Chondrocyte (in vitro differentiated cells): ENCODE measurements at regions not wholly inside any gene's neighbourhood (a gene's known extent, or its start where the extent isn't known, plus 50 kb on each side); places are given as distances from the start of the nearest gene placed in this dataset.

Experiments used
- DNase-seq: peaks from one replicate; pipeline ENCODE4 v3.0.0; 2021; ENCODE audit warnings: mixed read lengths, low spot score
- H3K27ac Mint-ChIP-seq: one replicate; pipeline ENCODE4 v1.8.0; 2021; ENCODE audit warnings: mild to moderate bottlenecking, moderate library complexity, mixed read lengths; ENCODE audit not compliant: unreplicated experiment
- H3K27me3 Mint-ChIP-seq: 2 replicates; pipeline ENCODE4 v1.8.0; 2021; ENCODE audit warnings: low read depth, mixed read lengths
- H3K36me3 Mint-ChIP-seq: 2 replicates; pipeline ENCODE4 v1.8.0; 2021; ENCODE audit warnings: low read depth, mixed read lengths
- H3K4me1 Mint-ChIP-seq: 2 replicates; pipeline ENCODE4 v1.8.0; 2021; ENCODE audit warnings: low read depth, mild to moderate bottlenecking, mixed read lengths
- H3K4me3 Mint-ChIP-seq: one replicate; pipeline ENCODE4 v1.8.0; 2021; ENCODE audit warnings: mild to moderate bottlenecking, moderate library complexity, mixed read lengths; ENCODE audit not compliant: unreplicated experiment
- H3K9me3 Mint-ChIP-seq: 2 replicates; pipeline ENCODE4 v1.8.0; 2021; ENCODE audit warnings: low read depth, mixed read lengths
- TF ChIP-seq, protein P1 (sequence below): fragments of 200-600 bp; sonication (generic); IDR thresholded peaks from 2 replicates; pipeline ENCODE4 v1.5.0; 2021; ENCODE audit warnings: antibody characterized with exemption, mild to moderate bottlenecking, moderate library complexity

DNA sequence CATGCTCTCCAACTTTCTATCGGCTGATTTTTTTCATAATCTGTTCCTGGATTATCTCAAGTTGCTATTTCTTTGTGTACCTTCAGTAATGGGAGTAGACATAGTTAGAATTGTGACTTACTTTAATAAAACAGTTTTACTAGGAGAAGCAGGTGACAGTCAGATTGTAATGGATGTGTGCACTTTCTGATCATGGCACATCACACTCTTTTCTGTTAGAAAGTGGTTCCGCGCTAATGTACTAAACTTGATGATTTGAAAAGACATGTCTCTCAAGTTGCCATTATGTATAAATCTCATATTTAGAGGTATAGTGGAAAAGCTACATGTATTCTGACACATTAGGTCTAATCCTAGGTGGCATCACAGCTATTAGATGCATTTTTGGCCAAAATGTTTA lies 121.3 kb upstream of the CDH8 start:
- Mint-ChIP-seq H3K27ac (no peak overlapping the region), H3K4me3 (no peak overlapping the region), H3K36me3 (no peaks in the 10 kb centered on the region), H3K9me3 (peaks cover 2% of the 10 kb centered on the region), H3K27me3 (no peaks in the 10 kb centered on the region), H3K4me1 (no peaks in the 10 kb centered on the region)
- TF ChIP-seq, protein P1, sequence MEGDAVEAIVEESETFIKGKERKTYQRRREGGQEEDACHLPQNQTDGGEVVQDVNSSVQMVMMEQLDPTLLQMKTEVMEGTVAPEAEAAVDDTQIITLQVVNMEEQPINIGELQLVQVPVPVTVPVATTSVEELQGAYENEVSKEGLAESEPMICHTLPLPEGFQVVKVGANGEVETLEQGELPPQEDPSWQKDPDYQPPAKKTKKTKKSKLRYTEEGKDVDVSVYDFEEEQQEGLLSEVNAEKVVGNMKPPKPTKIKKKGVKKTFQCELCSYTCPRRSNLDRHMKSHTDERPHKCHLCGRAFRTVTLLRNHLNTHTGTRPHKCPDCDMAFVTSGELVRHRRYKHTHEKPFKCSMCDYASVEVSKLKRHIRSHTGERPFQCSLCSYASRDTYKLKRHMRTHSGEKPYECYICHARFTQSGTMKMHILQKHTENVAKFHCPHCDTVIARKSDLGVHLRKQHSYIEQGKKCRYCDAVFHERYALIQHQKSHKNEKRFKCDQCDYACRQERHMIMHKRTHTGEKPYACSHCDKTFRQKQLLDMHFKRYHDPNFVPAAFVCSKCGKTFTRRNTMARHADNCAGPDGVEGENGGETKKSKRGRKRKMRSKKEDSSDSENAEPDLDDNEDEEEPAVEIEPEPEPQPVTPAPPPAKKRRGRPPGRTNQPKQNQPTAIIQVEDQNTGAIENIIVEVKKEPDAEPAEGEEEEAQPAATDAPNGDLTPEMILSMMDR, result no peak
- no peak for DNase-seq

DNA sequence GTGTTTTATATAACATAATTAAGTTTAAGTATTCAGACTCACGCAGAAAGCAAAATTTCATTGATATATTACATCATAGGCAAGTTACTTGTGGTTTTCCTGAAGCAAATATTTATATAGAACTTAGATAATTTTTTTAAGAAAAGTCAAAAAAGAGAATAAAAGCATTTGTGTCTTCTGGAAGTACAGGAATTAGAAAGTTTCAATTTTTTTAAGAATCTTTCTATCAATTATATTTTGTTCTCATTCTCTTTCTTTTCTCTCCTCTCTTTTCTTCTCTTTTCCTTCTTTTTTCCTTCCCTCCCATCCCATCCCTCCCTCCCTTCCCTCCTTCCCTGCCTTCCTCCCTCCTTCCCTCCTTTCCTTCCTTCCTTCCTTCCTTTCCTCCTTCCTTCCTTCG lies 120.7 kb upstream of the CDH8 start:
- Mint-ChIP-seq H3K36me3 (no peaks in the 10 kb centered on the region), H3K4me1 (no peaks in the 10 kb centered on the region), H3K27ac (no peak overlapping the region), H3K4me3 (no peak overlapping the region), H3K9me3 (no peaks in the 10 kb centered on the region), H3K27me3 (no peaks in the 10 kb centered on the region)
- no peak for DNase-seq
- TF ChIP-seq, protein P1, result no peak

DNA sequence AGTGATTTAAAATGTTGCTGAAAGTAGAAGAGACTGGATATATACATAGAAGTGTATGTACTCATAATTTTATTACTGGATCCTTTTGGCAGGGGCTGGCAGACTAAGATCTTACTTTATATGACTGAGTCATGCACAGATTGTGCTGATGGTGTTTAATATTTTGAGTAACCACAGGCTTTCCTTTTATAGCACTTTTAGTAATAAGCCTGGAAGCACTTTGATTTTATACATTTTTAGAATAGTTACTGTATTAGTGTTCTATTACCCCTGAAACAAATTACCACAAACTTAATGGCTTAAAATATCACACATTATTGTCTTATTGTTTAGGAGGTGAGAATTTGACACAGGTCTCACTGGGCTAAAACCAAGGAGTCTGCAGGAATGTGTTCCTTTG lies 113.4 kb upstream of the CDH8 start:
- Mint-ChIP-seq H3K4me3 (no peak overlapping the region), H3K36me3 (no peaks in the 10 kb centered on the region), H3K4me1 (peaks cover 5% of the 10 kb centered on the region), H3K27me3 (no peaks in the 10 kb centered on the region), H3K27ac (no peak overlapping the region), H3K9me3 (no peaks in the 10 kb centered on the region)
- DNase-seq, result no peak
- TF ChIP-seq, protein P1, result no peak

GRCh38 chr16:62137996-62138395 lies 101.8 kb upstream of the CDH8 start:
- no peak for DNase-seq
- Mint-ChIP-seq H3K36me3 (no peaks in the 10 kb centered on the region), H3K27ac (no peak overlapping the region)

GRCh38 chr16:62135911-62136310 lies 99.7 kb upstream of the CDH8 start:
- Mint-ChIP-seq H3K4me3 (no peak overlapping the region), H3K9me3 (peaks cover 7% of the 10 kb centered on the region), H3K27me3 (no peaks in the 10 kb centered on the region), H3K4me1 (no peaks in the 10 kb centered on the region), H3K27ac (no peak overlapping the region), H3K36me3 (no peaks in the 10 kb centered on the region)
- DNase-seq, result no peak
- TF ChIP-seq, protein P1, result no peak

More at GRCh38 chr16:62137996-62138395, 101.8 kb upstream of the CDH8 start:
- Mint-ChIP-seq H3K9me3 (peaks cover 7% of the 10 kb centered on the region), H3K4me1 (no peaks in the 10 kb centered on the region), H3K4me3 (no peak overlapping the region), H3K27me3 (no peaks in the 10 kb centered on the region)
- TF ChIP-seq, protein P1, result no peak
